ENCODE measurements at regions not wholly inside any gene's neighbourhood (a gene's known extent, or its start where the extent isn't known, plus 50 kb on each side); places are given as distances from the start of the nearest gene placed in this dataset.

DNA sequence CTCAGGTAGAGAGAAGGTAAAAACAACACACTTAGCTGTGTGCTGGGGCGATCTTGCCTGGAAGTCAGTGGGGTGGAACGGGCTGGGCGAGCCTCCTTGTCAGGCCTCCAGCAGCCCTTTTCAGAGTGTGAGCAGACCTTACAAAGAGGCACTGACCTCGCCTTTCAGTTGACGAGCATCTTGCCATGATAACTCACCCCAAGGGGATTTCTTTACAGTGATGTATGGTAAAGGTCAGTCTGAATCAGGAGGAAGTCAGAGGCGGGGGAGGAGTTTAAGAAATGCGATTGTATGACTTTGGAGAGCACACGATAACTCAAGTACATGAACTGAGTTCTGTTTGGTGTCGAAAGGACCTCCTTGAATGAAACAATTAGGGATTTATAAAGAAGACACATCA lies 326.5 kb upstream of the PROX1 start:
- TF ChIP-seq, protein P1, sequence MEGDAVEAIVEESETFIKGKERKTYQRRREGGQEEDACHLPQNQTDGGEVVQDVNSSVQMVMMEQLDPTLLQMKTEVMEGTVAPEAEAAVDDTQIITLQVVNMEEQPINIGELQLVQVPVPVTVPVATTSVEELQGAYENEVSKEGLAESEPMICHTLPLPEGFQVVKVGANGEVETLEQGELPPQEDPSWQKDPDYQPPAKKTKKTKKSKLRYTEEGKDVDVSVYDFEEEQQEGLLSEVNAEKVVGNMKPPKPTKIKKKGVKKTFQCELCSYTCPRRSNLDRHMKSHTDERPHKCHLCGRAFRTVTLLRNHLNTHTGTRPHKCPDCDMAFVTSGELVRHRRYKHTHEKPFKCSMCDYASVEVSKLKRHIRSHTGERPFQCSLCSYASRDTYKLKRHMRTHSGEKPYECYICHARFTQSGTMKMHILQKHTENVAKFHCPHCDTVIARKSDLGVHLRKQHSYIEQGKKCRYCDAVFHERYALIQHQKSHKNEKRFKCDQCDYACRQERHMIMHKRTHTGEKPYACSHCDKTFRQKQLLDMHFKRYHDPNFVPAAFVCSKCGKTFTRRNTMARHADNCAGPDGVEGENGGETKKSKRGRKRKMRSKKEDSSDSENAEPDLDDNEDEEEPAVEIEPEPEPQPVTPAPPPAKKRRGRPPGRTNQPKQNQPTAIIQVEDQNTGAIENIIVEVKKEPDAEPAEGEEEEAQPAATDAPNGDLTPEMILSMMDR (conservative IDR thresholded peaks at IDR 0.05; ENCODE audit: low read depth, low read length), result no peak
- TF ChIP-seq EZH2 (IDR thresholded peaks at IDR 0.05; ENCODE audit: low read length, unreplicated experiment), result no peak

All from PC-3 (cell line).